GM23338 (cell line): ENCODE measurements at regions not wholly inside any gene's neighbourhood (a gene's known extent, or its start where the extent isn't known, plus 50 kb on each side); places are given as distances from the start of the nearest gene placed in this dataset.

Experiments used
- CREB1 ChIP-seq: fragments of 250-450 bp; sonication (Bioruptor Pico); IDR thresholded peaks from 2 replicates; pipeline ENCODE4 v1.5.0; 2020; ENCODE audit warnings: low read depth, mild to moderate bottlenecking, moderate library complexity
- CTCF ChIP-seq, 2 experiments: fragments of 200-600 bp in 1 of 2; sonication (generic) in 1 of 2; conservative IDR thresholded peaks; 2 replicates each; pipeline versions ENCODE4 v1.5.1 to v1.6.1; 2016 to 2017; ENCODE audit warnings: antibody characterized with exemption in 2 of 2, low read depth in 2 of 2, mild to moderate bottlenecking in 2 of 2, moderate library complexity in 1 of 2
- ETS1 ChIP-seq: IDR thresholded peaks from 2 replicates; pipeline ENCODE4 v1.6.1; 2016; ENCODE audit warnings: antibody characterized with exemption
- EZH2 ChIP-seq: fragments of 200-600 bp; sonication (generic); IDR thresholded peaks from one replicate; pipeline ENCODE4 v1.8.0; 2017; ENCODE audit warnings: antibody characterized with exemption, mild to moderate bottlenecking, low read depth; ENCODE audit not compliant: unreplicated experiment
- EZH2phosphoT487 ChIP-seq: fragments of 200-600 bp; sonication (generic); IDR thresholded peaks from one replicate; pipeline ENCODE4 v1.8.1; 2018; ENCODE audit warnings: antibody characterized with exemption; ENCODE audit not compliant: unreplicated experiment
- JUNB ChIP-seq: IDR thresholded peaks from one replicate; pipeline ENCODE4 v1.6.1; 2016; ENCODE audit warnings: antibody characterized with exemption; ENCODE audit not compliant: unreplicated experiment
- NANOG ChIP-seq: IDR thresholded peaks from 2 replicates; pipeline ENCODE4 v1.6.1; 2016; ENCODE audit warnings: antibody characterized with exemption, borderline replicate concordance
- POLR2AphosphoS5 ChIP-seq: IDR thresholded peaks from 2 replicates; pipeline ENCODE4 v1.6.1; 2016; ENCODE audit warnings: antibody characterized with exemption, low read depth
- ZNF114 ChIP-seq: fragments of 250-450 bp; sonication (Bioruptor Pico); IDR thresholded peaks from 2 replicates; pipeline ENCODE4 v1.5.0; 2020; ENCODE audit warnings: mild to moderate bottlenecking, moderate library complexity
- ZNF331 ChIP-seq: fragments of 250-450 bp; sonication (Bioruptor Pico); IDR thresholded peaks from 2 replicates; pipeline ENCODE4 v1.5.0; 2020; ENCODE audit warnings: low read depth, mild to moderate bottlenecking, moderate library complexity
- TF ChIP-seq, protein P1 (sequence below): IDR thresholded peaks from one replicate; pipeline ENCODE4 v1.6.1; 2018; ENCODE audit warnings: antibody characterized with exemption; ENCODE audit not compliant: unreplicated experiment

- no peak for TF ChIP-seq CTCF (conservative IDR thresholded peaks at IDR 0.05; ENCODE audit: low read depth in 2 of 2)
- no peak for TF ChIP-seq POLR2AphosphoS5
- no peak for TF ChIP-seq ZNF331
- TF ChIP-seq, protein P1, sequence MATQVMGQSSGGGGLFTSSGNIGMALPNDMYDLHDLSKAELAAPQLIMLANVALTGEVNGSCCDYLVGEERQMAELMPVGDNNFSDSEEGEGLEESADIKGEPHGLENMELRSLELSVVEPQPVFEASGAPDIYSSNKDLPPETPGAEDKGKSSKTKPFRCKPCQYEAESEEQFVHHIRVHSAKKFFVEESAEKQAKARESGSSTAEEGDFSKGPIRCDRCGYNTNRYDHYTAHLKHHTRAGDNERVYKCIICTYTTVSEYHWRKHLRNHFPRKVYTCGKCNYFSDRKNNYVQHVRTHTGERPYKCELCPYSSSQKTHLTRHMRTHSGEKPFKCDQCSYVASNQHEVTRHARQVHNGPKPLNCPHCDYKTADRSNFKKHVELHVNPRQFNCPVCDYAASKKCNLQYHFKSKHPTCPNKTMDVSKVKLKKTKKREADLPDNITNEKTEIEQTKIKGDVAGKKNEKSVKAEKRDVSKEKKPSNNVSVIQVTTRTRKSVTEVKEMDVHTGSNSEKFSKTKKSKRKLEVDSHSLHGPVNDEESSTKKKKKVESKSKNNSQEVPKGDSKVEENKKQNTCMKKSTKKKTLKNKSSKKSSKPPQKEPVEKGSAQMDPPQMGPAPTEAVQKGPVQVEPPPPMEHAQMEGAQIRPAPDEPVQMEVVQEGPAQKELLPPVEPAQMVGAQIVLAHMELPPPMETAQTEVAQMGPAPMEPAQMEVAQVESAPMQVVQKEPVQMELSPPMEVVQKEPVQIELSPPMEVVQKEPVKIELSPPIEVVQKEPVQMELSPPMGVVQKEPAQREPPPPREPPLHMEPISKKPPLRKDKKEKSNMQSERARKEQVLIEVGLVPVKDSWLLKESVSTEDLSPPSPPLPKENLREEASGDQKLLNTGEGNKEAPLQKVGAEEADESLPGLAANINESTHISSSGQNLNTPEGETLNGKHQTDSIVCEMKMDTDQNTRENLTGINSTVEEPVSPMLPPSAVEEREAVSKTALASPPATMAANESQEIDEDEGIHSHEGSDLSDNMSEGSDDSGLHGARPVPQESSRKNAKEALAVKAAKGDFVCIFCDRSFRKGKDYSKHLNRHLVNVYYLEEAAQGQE = no peak
- TF ChIP-seq NANOG = no peak
- no peak for TF ChIP-seq EZH2
- TF ChIP-seq EZH2phosphoT487 = no peak
- TF ChIP-seq ETS1 = no peak
- TF ChIP-seq CREB1 (CRISPR knock-in tag) = no peak
- TF ChIP-seq ZNF114 (CRISPR knock-in tag) = no peak
- no peak for TF ChIP-seq JUNB
These were observed 184.2 kb downstream of the ZNF486 start for GRCh38 chr19:20351244-20351643.
